ENCODE measurements at regions not wholly inside any gene's neighbourhood (a gene's known extent, or its start where the extent isn't known, plus 50 kb on each side); places are given as distances from the start of the nearest gene placed in this dataset.

DNA sequence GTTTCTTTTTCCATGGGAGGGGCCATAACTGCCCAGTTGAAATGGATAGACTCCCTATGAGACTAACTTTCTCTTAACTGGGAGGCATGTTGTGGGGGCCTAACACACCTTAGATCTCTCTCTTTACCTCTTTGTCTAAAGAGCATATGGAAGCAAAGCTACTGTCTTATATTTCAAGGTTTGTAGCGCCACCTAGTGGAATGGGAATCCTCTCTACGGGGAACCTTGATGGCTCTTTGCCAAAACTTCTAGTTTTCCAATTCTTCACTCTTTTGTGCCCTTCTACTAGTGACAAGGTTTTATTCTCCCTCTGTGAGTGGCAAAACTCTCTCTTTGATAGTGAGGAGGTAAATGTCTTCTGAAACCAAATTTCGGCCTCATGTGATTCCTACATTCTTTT lies 1030.4 kb upstream of the CADM2 start:
- TF ChIP-seq, protein P1, sequence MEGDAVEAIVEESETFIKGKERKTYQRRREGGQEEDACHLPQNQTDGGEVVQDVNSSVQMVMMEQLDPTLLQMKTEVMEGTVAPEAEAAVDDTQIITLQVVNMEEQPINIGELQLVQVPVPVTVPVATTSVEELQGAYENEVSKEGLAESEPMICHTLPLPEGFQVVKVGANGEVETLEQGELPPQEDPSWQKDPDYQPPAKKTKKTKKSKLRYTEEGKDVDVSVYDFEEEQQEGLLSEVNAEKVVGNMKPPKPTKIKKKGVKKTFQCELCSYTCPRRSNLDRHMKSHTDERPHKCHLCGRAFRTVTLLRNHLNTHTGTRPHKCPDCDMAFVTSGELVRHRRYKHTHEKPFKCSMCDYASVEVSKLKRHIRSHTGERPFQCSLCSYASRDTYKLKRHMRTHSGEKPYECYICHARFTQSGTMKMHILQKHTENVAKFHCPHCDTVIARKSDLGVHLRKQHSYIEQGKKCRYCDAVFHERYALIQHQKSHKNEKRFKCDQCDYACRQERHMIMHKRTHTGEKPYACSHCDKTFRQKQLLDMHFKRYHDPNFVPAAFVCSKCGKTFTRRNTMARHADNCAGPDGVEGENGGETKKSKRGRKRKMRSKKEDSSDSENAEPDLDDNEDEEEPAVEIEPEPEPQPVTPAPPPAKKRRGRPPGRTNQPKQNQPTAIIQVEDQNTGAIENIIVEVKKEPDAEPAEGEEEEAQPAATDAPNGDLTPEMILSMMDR (IDR thresholded peaks at IDR 0.05; ENCODE audit: low read depth, low read length): peak; percentile 51
- no peak for TF ChIP-seq POLR2A (IDR thresholded peaks at IDR 0.05; ENCODE audit: extremely low read depth, insufficient read length)
- TF ChIP-seq MYC (IDR thresholded peaks at IDR 0.05; ENCODE audit: low read depth, low read length): no peak
- TF ChIP-seq, protein P2, sequence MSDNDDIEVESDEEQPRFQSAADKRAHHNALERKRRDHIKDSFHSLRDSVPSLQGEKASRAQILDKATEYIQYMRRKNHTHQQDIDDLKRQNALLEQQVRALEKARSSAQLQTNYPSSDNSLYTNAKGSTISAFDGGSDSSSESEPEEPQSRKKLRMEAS (IDR thresholded peaks at IDR 0.05; ENCODE audit: low read depth, low read length): no peak

Data from NB4 (cell line).